ENCODE measurements at regions not wholly inside any gene's neighbourhood (a gene's known extent, or its start where the extent isn't known, plus 50 kb on each side); places are given as distances from the start of the nearest gene placed in this dataset.

- TF ChIP-seq CTCF (IDR thresholded peaks at IDR 0.05; ENCODE audit: low read depth, low read length), result no peak
- no peak for TF ChIP-seq MYC (IDR thresholded peaks at IDR 0.05; ENCODE audit: low read depth, low read length)
- no peak for TF ChIP-seq POLR2A (IDR thresholded peaks at IDR 0.05; ENCODE audit: extremely low read depth, insufficient read length)
- no peak for TF ChIP-seq MAX (IDR thresholded peaks at IDR 0.05; ENCODE audit: low read depth, low read length)
Measured at GRCh38 chr5:36489505-36489904, 116.9 kb upstream of the SLC1A3 start.
